Ishikawa (cell line): ENCODE measurements at regions not wholly inside any gene's neighbourhood (a gene's known extent, or its start where the extent isn't known, plus 50 kb on each side); places are given as distances from the start of the nearest gene placed in this dataset.

ENCODE experiments used
- EP300 ChIP-seq: IDR thresholded peaks from 2 replicates; pipeline ENCODE4 v1.6.1; 2012; ENCODE audit warnings: borderline replicate concordance
- FOXM1 ChIP-seq: IDR thresholded peaks from 2 replicates; pipeline ENCODE4 v1.6.1; 2012; ENCODE audit warnings: low read depth, borderline replicate concordance
- RAD21 ChIP-seq: IDR thresholded peaks from 2 replicates; pipeline ENCODE4 v1.6.1; 2012; ENCODE audit warnings: low read depth
- TAF1 ChIP-seq: IDR thresholded peaks from 2 replicates; pipeline ENCODE4 v1.6.1; 2012; ENCODE audit warnings: low read depth, mild to moderate bottlenecking
- TCF12 ChIP-seq: IDR thresholded peaks from 2 replicates; pipeline ENCODE4 v1.6.1; 2012; ENCODE audit warnings: low read depth
- TEAD4 ChIP-seq: IDR thresholded peaks from 2 replicates; pipeline ENCODE4 v1.6.1; 2012
- YY1 ChIP-seq: IDR thresholded peaks from 2 replicates; pipeline ENCODE4 v1.6.1; 2012; ENCODE audit warnings: low read depth
- ZBTB7A ChIP-seq: IDR thresholded peaks from 2 replicates; pipeline ENCODE4 v1.6.1; 2012; ENCODE audit warnings: low read depth
- TF ChIP-seq, protein P1 (sequence below): IDR thresholded peaks from 2 replicates; pipeline ENCODE4 v1.6.1; 2012; ENCODE audit warnings: low read depth, mild to moderate bottlenecking
- TF ChIP-seq, protein P2 (sequence below): IDR thresholded peaks from 2 replicates; pipeline ENCODE4 v1.6.1; 2012

DNA sequence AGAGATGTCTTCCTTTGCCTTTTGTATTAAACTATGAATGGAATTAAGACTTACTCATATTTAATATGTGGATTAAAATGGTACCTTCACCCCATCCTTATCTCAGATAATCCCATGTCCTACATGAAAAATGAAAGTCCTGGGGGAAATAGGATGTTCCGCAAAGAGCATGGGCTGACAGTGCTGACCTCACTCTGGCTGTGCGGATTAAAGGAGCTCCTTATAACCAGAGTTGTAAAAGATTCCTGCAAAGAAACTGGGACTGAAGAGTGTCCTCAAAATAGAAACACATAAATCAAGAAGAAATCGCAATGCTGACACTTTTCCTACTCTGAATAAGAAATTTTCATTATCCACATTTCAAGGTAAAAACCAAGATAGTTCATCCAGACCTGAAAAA lies 384.5 kb downstream of the LIG4 start:
- no peak for TF ChIP-seq TCF12
- TF ChIP-seq TAF1, result no peak
- no peak for TF ChIP-seq YY1
- no peak for TF ChIP-seq RAD21
- TF ChIP-seq, protein P1, sequence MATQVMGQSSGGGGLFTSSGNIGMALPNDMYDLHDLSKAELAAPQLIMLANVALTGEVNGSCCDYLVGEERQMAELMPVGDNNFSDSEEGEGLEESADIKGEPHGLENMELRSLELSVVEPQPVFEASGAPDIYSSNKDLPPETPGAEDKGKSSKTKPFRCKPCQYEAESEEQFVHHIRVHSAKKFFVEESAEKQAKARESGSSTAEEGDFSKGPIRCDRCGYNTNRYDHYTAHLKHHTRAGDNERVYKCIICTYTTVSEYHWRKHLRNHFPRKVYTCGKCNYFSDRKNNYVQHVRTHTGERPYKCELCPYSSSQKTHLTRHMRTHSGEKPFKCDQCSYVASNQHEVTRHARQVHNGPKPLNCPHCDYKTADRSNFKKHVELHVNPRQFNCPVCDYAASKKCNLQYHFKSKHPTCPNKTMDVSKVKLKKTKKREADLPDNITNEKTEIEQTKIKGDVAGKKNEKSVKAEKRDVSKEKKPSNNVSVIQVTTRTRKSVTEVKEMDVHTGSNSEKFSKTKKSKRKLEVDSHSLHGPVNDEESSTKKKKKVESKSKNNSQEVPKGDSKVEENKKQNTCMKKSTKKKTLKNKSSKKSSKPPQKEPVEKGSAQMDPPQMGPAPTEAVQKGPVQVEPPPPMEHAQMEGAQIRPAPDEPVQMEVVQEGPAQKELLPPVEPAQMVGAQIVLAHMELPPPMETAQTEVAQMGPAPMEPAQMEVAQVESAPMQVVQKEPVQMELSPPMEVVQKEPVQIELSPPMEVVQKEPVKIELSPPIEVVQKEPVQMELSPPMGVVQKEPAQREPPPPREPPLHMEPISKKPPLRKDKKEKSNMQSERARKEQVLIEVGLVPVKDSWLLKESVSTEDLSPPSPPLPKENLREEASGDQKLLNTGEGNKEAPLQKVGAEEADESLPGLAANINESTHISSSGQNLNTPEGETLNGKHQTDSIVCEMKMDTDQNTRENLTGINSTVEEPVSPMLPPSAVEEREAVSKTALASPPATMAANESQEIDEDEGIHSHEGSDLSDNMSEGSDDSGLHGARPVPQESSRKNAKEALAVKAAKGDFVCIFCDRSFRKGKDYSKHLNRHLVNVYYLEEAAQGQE, result no peak
- no peak for TF ChIP-seq EP300
- TF ChIP-seq, protein P2, sequence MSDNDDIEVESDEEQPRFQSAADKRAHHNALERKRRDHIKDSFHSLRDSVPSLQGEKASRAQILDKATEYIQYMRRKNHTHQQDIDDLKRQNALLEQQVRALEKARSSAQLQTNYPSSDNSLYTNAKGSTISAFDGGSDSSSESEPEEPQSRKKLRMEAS, result no peak
- TF ChIP-seq TEAD4, result no peak
- no peak for TF ChIP-seq FOXM1
- TF ChIP-seq ZBTB7A, result no peak
